ENCODE measurements at regions not wholly inside any gene's neighbourhood (a gene's known extent, or its start where the extent isn't known, plus 50 kb on each side); places are given as distances from the start of the nearest gene placed in this dataset.
"Not testable (repeated sequence)": the region's sequence is repeated elsewhere in the genome, so short reads cannot be mapped to it uniquely, and the experiment has no call there.

DNA sequence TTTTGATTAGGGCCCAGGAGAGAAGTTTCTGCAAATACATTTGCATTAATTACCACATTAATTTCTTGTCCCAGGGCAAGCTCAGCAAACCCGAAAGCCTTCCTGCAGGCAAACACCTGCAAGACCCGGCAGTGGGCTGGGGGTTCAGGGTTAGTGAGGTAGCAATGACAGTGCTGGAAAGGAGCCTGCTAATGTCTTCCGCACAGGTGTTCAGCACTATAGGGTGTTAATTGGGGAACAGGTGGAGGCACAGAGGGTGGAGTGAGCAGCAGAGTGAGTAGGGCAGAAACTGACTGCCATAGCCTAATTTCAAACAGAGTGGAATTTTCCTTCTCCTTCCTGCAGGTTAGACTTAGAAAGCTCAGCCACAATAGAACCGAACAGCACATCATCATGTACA, 50.9 kb upstream of the UBASH3B start:
- no peak for DNase-seq (ENCODE audit: low read depth in 2 of 2)

- no peak for DNase-seq (ENCODE audit: low read depth in 2 of 2)
These were observed 54.1 kb upstream of the UBASH3B start for GRCh38 chr11:122601141-122602125.

GRCh38 chr11:122600290-122600689, 55.2 kb upstream of the UBASH3B start:
- DNase-seq (ENCODE audit: low read depth in 2 of 2): no peak

GRCh38 chr11:122599434-122599833, 56.1 kb upstream of the UBASH3B start:
- DNase-seq (ENCODE audit: low read depth in 2 of 2): no peak

DNA sequence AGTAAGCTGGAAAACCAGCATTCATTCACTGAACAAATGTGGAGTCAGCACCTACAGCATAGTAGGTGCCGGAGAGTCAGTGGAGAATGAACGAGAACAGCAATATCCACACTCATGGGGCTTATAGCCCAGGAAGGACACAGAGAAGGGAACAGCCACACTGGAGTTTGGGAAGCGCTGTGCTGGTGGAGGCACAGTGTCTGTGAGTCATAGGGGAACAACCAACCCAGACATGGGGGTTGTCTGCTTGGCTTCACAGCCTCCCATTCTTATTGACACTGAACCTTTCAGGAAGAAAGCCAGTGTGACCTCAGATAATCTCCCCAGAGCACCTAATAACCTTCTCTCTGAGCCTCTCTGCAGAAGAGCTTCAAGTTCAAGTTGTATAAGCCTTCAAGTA, 56.6 kb upstream of the UBASH3B start:
- DNase-seq (ENCODE audit: low read depth in 2 of 2): no peak

DNA sequence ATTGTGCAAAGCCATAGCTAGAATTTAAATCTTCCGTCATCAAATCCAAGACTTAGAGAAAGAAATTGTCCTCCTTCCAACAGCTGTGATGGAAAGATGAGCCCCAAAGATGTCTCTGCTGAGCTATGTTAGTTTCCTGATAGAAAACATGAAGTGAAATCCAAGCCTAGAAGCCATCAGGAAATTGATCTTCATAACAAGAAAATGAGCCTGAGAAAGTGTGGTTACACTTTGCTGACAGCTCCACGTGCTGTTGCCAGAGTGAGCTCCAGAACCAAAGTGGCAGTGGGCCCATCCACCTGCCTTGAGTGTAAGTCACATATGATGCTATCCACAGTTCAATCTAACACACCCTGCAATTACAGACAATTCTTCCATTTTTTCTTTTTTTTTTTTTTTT, 58.0 kb upstream of the UBASH3B start:
- no peak for DNase-seq (ENCODE audit: low read depth in 2 of 2)

GRCh38 chr11:122594986-122595645, 60.4 kb upstream of the UBASH3B start:
- no peak for DNase-seq (ENCODE audit: low read depth in 2 of 2)

GRCh38 chr11:122593473-122594420, 61.8 kb upstream of the UBASH3B start:
- no peak for DNase-seq (ENCODE audit: low read depth in 2 of 2)

GRCh38 chr11:122592641-122593040, 62.9 kb upstream of the UBASH3B start:
- DNase-seq (ENCODE audit: low read depth in 2 of 2): no peak

GRCh38 chr11:122584670-122585069, 70.9 kb upstream of the UBASH3B start:
- no peak for DNase-seq (ENCODE audit: low read depth in 2 of 2)

GRCh38 chr11:122580071-122580470, 75.5 kb upstream of the UBASH3B start:
- DNase-seq (ENCODE audit: low read depth in 2 of 2): not testable (repeated sequence)

GRCh38 chr11:122578171-122578825, 77.2 kb upstream of the UBASH3B start:
- DNase-seq (ENCODE audit: low read depth in 2 of 2): no peak

DNA sequence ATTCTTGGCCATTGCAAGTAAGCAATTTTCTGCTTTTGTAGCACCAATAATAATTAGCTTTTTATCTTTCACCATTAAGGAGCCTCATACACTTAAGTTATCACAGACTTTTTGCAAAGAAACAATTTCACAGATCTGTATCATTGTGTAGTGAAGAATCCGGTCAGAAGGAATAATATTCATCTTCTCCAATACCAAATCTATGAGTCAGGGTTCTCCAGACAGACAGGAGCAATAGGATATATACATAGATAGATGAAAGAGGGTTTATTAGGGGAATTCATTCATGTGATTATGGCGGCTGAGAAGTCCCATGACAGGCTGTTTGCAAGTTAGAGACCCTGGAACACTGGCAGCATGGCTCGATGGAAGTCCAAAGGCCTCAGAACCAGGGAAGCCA, 82.9 kb upstream of the UBASH3B start:
- DNase-seq (ENCODE audit: low read depth in 2 of 2): no peak

DNA sequence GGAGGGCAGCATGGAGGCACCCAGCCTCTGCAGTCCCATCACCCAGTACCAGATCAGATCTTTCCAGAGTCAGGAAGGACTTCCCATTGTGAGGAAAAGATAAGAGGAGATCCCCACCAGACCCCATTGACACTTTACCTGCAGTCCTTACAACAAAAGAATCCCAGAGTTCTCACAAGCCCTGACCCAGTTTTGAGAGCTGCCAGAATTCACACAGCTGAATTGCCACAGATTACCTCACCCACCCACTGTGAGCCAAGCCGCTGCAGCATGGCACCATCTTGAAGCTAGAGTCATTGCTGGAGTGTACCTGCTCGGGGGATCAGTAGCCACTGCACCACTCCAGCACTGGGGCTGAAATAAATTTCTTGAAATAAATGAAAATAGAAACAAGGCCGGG, 91.8 kb upstream of the UBASH3B start:
- no peak for DNase-seq (ENCODE audit: low read depth in 2 of 2)

GRCh38 chr11:122559734-122560382, 95.7 kb upstream of the UBASH3B start:
- DNase-seq (ENCODE audit: low read depth in 2 of 2): no peak

DNA sequence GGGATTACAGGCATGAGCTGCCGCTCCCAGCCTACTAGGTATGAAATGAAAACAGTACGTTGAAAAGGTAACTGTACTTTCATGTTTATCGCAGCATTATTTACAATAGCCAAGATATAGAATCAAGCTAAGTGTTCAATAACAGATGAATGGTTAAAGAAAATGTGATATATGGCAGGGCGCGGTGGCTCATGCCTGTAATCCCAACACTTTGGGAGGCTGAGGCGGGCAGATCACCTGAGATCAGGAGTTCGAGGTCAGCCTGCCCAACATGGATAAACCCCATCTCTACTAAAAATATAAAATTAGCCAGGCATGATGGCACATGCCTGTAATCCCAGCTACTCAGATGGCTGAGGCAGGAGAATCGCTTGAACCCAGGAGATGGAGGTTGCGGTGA, 96.3 kb upstream of the UBASH3B start:
- DNase-seq (ENCODE audit: low read depth in 2 of 2): not testable (repeated sequence)

DNA sequence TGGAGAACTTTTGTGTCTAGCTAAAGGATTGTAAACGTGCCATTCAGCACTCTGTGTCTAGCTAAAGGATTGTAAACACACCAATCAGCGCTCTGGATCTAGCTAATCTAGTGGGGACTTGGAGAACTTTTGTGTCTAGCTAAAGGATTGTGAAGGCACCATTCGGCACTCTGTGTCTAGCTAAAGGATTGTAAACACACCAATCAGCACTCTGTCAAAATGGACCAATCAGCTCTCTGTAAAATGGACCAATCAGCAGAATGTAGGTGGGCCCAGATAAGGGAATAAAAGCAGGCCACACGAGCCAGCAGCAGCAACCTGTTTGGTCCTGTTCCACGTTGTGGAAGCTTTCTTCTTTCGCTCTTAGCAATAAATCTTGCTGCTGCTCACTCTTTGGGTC, 98.4 kb upstream of the UBASH3B start:
- not testable (repeated sequence) for DNase-seq (ENCODE audit: low read depth in 2 of 2)

- DNase-seq (ENCODE audit: low read depth in 2 of 2): peak in 1 of 2 donors; percentile 18
These were observed 98.9 kb upstream of the UBASH3B start for GRCh38 chr11:122556605-122557004.

DNA sequence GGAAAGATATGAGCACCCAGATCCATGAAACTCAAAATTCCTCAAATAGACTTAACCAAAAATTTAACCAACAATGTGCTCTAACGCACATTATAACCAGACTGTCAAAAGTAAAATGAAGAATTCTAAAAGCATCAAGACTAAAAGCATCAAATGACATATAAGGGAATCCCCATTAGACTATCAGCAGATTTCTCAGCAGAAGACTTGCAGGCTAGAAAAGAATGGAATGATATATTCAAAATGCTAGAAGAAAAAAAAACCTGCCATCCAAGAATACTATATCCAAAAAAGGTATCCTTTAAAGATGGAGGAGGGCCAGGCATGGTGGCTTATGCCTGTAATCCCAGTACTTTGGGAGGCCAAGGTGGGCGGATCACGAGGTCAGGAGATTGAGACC, 117.5 kb upstream of the UBASH3B start:
- no peak for DNase-seq (ENCODE audit: low read depth in 2 of 2)

DNA sequence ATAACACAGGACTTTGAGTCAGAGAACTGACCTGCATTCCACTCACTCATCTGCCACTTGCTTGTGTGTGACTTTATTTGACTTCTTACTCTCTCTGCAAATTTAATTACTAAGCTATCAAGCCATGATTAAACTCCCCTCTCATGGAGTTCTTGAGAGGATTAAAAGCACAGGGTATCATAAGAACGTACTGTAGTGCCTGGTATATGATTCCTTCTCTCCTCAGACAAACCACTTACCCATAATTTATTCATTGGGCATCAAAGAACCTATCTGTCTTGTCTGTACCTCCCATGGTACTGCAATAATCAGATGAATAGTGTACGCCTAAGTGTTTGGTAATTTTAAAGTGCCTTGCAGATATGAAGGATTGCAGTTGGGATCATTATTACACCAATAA, 130.6 kb upstream of the UBASH3B start:
- DNase-seq (ENCODE audit: low read depth in 2 of 2): no peak
